HG03520 (cell line): ENCODE measurements at regions not wholly inside any gene's neighbourhood (a gene's known extent, or its start where the extent isn't known, plus 50 kb on each side); places are given as distances from the start of the nearest gene placed in this dataset.

Experiments used
- ATAC-seq: cut with Tn5 transposase; IDR thresholded peaks from one replicate; pipeline ENCODE4 v1.9.1; 2021; ENCODE audit warnings: mild to moderate bottlenecking, moderate library complexity; ENCODE audit not compliant: unreplicated experiment

DNA sequence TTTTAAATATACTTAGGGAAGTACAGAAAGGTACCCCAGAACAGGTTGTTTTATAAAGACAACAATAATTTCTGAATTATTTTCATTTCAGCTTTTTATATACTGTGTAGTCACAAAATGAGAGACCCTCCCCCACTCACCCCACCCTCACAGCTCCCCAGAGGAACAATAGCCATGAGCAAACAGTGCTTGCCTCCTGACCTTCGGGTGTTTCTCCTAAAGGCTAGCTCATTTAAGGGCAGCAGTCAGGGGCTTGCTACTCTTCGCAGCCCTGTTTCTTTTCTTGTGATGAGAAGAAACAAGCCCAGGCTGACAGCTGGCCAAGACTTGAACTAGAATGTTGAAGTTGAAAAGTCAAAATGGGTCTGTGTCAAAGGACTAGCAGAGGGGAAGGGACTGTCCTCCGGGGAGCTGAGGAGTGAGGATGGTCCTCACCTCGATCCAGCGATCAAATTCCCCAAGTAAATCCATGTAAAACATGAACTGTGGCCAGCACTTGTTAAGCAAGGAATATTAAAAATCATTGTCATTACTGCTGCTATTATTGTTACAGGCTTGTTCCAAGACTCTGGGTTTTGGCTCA, 133.8 kb upstream of the ARHGAP5 start:
- no peak for ATAC-seq

DNA sequence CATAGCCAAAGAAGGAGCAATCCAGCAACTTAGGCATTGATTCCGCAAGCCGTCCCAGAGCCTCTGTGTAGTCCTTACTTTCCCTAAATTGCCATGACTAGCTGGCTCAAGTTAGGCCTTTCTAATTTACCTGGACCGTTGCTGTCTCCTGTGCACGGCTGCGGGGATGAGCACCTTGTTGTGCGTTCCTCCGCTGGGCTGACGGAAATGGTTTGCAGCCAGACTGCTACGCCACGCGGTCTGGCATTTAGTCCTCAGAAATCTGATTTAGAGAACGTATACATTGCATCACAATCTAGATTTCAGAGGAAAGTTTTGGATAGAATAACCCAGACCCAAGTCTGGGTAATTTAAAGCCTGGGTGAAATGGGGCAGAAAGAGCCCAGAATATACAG, 133.2 kb upstream of the ARHGAP5 start:
- no peak for ATAC-seq

DNA sequence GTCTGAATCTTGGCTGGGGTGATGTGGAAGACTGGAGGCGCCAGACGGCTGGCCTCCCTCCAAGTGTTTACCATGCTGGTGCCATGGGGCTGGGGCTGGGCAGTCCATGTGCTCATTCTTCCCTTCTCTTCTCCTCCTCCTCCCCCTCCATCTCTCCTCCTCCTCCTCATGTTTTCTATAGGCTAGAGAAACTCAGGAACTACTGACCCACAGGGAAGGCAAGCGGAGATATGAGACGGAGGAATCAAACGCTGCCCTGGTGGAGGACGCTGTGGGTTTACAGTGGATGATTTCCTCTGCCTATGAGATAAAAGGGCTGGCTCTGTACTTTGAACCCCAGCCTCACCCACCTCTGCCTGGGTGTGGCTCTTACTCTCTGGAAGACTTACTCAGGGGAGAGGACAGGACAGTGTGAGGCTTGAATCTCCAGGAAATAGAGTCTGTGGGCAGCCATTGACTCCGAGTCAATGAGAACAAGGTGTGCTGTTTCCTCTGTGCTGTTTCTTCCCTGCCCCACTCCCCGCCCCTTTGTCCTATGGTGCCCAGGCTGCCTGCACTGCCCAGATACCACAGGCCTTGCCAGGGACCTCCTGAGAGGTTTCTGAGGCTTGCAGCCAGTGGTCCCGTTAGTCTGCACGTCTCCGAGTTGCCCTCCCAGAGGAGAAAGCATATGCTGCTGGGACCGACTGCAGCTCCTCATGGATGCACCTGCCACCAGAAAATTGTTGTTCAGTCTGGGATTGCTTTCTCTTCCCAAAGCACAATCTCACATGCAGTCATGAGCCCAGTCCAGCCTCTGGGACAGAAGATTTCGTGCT, 132.6 kb upstream of the ARHGAP5 start:
- no peak for ATAC-seq

- ATAC-seq, result no peak
These were observed 132.0 kb upstream of the ARHGAP5 start for GRCh38 chr14:31945074-31945613.

GRCh38 chr14:31945701-31946100, 131.4 kb upstream of the ARHGAP5 start:
- no peak for ATAC-seq

DNA sequence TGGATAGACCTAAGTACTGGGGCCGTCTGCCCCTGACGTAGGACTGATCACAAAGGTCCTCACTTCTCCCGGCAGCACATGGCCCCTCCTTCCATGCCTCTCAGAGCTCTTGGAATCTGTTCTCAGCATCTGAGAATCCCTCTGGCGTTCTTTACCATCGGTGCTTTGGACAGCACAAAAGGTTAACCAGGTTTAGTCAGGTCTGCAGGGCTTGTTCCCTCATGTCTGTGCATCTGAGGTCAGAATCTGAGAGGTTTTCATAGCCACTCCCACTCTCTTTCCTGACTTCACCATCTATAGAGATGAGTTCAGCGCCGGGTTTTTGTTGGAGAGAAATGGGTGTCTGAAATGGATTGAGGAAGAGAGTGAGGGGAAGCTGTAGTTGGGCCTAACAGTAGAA, 130.0 kb upstream of the ARHGAP5 start:
- ATAC-seq, result no peak

- ATAC-seq, result no peak
These were observed 129.2 kb upstream of the ARHGAP5 start for GRCh38 chr14:31947680-31948595.

DNA sequence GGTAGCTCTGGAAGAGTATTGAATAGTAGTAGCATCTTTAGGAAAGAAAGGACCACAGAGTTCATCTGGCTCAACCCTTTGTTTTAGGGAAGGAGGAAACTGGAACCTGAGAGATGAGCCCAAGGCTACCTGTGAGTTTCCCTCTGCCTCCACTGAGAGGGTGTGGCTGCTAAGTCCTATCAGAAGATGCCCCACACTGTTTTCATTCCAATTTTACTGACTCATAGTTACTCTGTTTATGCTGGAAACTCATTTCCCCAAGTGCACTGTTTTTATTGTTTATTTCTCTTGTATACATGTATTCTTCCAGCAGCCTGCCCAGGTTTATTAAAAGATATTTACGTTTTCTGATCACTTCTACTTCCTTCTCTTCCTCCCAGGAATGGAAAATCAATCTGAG, 127.4 kb upstream of the ARHGAP5 start:
- no peak for ATAC-seq

GRCh38 chr14:31950331-31950730, 126.8 kb upstream of the ARHGAP5 start:
- no peak for ATAC-seq

GRCh38 chr14:31950764-31951637, 126.1 kb upstream of the ARHGAP5 start:
- ATAC-seq, result no peak

- ATAC-seq, result no peak
These were observed 125.5 kb upstream of the ARHGAP5 start for GRCh38 chr14:31951638-31951964.

DNA sequence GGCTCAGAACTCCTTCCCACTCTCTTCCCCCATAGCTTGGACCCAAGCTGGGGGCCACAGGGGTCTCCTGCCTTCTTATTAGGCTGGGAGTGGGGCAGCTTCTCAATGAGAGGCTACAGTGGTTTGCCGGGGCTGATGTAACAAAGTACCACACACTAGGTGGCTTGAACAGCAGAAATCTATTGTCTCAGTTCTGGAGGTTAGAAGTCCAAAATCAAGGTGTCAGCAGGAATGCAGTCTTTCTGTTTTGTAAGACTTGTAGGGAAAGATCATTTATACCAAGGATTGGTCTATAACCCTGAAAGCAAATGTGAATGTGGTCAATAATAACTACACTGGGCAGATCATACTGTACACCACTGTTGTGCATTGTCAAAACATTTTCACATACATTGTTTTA, 124.5 kb upstream of the ARHGAP5 start:
- no peak for ATAC-seq

GRCh38 chr14:31953210-31953609, 123.9 kb upstream of the ARHGAP5 start:
- ATAC-seq, result no peak

DNA sequence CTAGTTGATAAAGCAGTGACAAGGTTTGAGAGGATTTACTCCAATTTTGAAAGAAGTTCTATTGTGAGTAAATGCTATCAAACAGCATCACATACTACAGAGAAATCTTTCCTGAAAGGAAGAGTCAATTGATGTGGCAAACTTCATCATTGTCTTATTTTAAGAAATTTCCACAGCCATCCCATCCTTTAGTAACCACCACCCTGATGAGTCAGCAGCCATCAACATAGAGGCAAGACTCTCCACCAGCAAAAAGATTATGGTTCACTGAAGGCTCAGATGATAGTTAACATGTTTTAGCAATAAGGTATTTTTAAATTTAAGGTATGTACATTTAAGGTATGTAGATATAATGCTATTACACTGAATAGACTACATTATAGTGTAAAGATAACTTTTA, 122.1 kb upstream of the ARHGAP5 start:
- no peak for ATAC-seq

DNA sequence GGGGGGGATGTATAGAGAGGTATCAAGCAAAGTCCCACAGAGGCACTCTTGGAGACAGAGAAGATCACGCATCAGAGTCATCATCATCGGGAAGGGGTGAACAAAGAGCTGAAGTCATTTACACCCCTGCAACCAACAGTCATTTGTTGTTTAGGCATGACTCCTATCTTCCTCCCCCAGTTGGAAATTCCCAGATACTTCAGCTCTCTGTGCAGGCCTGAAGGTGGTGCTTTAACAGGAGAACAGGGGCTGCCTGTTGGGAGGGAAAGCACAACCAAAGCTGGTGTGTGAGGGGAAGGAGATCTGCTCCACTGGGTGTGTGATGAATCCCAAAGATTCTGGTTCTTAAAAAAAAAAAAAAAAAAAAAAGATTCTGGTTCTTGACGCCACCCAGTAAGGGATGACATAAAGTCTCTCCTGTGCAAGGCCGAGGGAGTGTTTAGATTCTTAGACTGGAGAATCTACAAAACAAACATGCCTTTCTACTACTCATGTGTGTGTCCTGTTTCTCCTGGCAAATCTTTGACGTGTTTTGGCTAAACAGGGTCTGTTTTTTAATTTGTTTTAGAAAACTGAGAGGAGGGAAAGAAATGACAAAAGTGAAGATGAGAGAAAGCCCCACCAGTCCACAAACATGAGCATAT, 121.0 kb upstream of the ARHGAP5 start:
- no peak for ATAC-seq

DNA sequence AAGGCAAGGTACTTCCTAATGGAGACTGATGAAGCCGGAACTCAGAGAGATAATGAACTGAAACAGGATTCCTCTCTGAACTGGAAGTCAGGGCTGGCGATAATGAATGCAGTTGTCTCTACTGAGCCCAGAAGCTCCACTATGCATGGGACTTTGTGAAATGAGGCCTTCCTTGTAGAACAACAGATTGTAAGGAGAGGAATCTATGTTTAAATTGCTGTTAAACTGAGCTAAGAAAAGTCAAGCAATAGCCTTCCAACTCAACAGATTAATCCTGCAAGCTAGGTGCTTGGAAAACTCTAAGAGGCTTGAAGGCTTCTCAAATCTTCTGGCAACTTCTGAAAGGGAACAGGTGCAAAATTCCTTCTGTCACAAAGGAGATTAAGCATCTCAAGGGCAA, 119.5 kb upstream of the ARHGAP5 start:
- no peak for ATAC-seq

GRCh38 chr14:31960039-31960438, 117.1 kb upstream of the ARHGAP5 start:
- ATAC-seq, result no peak

GRCh38 chr14:31961896-31962295, 115.2 kb upstream of the ARHGAP5 start:
- ATAC-seq, result no peak

DNA sequence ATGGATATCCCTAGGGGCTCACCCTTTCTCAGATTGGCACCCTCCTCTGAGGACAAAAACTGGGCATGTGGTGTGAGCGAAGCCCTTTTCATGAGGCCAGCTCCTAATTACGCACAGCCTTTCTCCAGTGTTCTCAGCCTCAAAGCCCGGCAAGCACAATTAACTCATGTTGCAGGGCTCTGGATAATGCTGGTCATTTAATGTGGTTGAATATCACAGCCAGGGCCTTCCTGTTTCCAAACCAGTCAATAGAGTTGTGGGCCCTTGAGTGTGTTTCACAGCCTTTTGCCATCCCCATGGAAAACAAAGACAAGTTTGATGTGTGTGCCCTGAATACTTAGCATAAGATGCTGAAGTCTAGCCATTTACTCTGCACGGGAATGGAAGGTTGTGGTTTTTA, 114.2 kb upstream of the ARHGAP5 start:
- ATAC-seq, result no peak

DNA sequence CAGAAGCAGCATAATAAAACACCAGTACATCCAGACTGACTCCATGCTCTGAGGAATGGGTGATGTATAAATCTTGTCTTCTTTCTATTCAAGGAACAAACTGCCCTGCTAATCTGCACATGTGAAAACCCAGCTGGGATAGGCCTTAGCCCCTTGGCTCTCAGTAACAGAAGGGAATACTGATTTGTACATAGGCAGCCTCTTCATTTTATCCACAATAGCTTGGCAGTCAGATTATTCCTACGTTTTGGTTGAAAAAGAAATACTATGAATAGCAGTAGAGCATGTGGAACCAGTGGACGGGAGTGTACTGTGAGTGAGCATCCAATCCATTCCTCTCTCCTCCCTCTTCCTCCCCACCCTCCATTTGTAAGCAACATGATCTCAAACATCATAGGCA, 113.5 kb upstream of the ARHGAP5 start:
- no peak for ATAC-seq
